K562 (cell line): ENCODE measurements at regions not wholly inside any gene's neighbourhood (a gene's known extent, or its start where the extent isn't known, plus 50 kb on each side); places are given as distances from the start of the nearest gene placed in this dataset.

ENCODE experiments used
- BCOR ChIP-seq: fragments of 450-650 bp; IDR thresholded peaks from 2 replicates; pipeline ENCODE4 v1.6.1; 2016
- CEBPB ChIP-seq: fragments of 450-650 bp; IDR thresholded peaks from 2 replicates; pipeline ENCODE4 v1.6.1; 2016; ENCODE audit warnings: missing genetic modification characterization, missing compliant biosample characterization
- CREM ChIP-seq: IDR thresholded peaks from 2 replicates; pipeline ENCODE4 v1.6.1; 2014; ENCODE audit warnings: antibody characterized with exemption, low read depth
- FIP1L1 ChIP-seq: fragments of 200-400 bp; formaldehyde crosslinking; IDR thresholded peaks from 2 replicates; pipeline ENCODE4 v1.6.1; 2018; ENCODE audit warnings: mild to moderate bottlenecking, low read depth, low read length; ENCODE audit not compliant: poor library complexity, severe bottlenecking
- GATAD2A ChIP-seq: fragments of 450-650 bp; IDR thresholded peaks from 2 replicates; pipeline ENCODE4 v1.6.1; 2017
- KDM5B ChIP-seq: fragments of 200-600 bp; sonication (generic); IDR thresholded peaks from 2 replicates; pipeline ENCODE4 v1.6.1; 2012; ENCODE audit warnings: low read depth, mild to moderate bottlenecking, moderate library complexity, low read length, control low read depth, inconsistent platforms; ENCODE audit not compliant: insufficient replicate concordance
- KLF16 ChIP-seq: IDR thresholded peaks from 2 replicates; pipeline ENCODE4 v1.6.1; 2016; ENCODE audit warnings: antibody characterized with exemption
- MBD2 ChIP-seq: sonication (generic); IDR thresholded peaks from 2 replicates; pipeline ENCODE4 v1.6.1; 2016; ENCODE audit warnings: low read depth, borderline replicate concordance
- PRPF4 ChIP-seq: fragments of 200-400 bp; formaldehyde crosslinking; IDR thresholded peaks from one replicate; pipeline ENCODE4 v1.6.1; 2017; ENCODE audit warnings: low read length, low read depth, mild to moderate bottlenecking; ENCODE audit not compliant: insufficient read depth, poor library complexity, severe bottlenecking
- RFX5 ChIP-seq: IDR thresholded peaks from 2 replicates; pipeline ENCODE4 v1.6.1; 2011; ENCODE audit warnings: low read depth, mild to moderate bottlenecking, improper control_type of control experiment, low read length
- SIX5 ChIP-seq, 2 experiments: IDR thresholded peaks; 2 replicates each; pipeline ENCODE4 v1.6.1; 2011; ENCODE audit warnings: low read length in 2 of 2, borderline replicate concordance in 1 of 2, low read depth in 1 of 2, mild to moderate bottlenecking in 1 of 2, moderate library complexity in 1 of 2; ENCODE audit not compliant: insufficient read depth in 1 of 2
- SRSF9 ChIP-seq: fragments of 200-400 bp; formaldehyde crosslinking; IDR thresholded peaks from 2 replicates; pipeline ENCODE4 v1.6.1; 2017; ENCODE audit warnings: low read depth, low read length, borderline replicate concordance
- ZC3H4 ChIP-seq: sonication (generic); formaldehyde crosslinking; IDR thresholded peaks from 2 replicates; pipeline ENCODE4 v1.9.0; 2021; ENCODE audit warnings: missing genetic modification reagents, borderline replicate concordance
- ZEB2 ChIP-seq: fragments of 450-650 bp; IDR thresholded peaks from 2 replicates; pipeline ENCODE4 v1.6.1; 2016
- ZFP1 ChIP-seq: fragments of 450-650 bp; formaldehyde crosslinking; IDR thresholded peaks from 2 replicates; pipeline ENCODE4 v1.4.0; 2020; ENCODE audit warnings: mild to moderate bottlenecking, mixed read lengths
- ZFX ChIP-seq: sonication (generic); formaldehyde crosslinking; IDR thresholded peaks from 2 replicates; pipeline ENCODE4 v1.8.0; 2022; ENCODE audit warnings: mild to moderate bottlenecking, missing genetic modification reagents, moderate library complexity
- ZNF212 ChIP-seq: fragments of 450-650 bp; formaldehyde crosslinking; IDR thresholded peaks from 2 replicates; pipeline ENCODE4 v1.4.0; 2020; ENCODE audit warnings: mild to moderate bottlenecking
- ZNF785 ChIP-seq: fragments of 250-450 bp; sonication (Bioruptor Pico); IDR thresholded peaks from 2 replicates; pipeline ENCODE4 v1.4.0; 2020; ENCODE audit warnings: mild to moderate bottlenecking
- TF ChIP-seq, protein P1 (sequence below): fragments of 450-650 bp; IDR thresholded peaks from 2 replicates; pipeline ENCODE4 v1.6.1; 2016; ENCODE audit warnings: borderline replicate concordance
- TF ChIP-seq, protein P2 (sequence below): sonication (generic); formaldehyde crosslinking; IDR thresholded peaks from 2 replicates; pipeline ENCODE4 v1.8.1; 2023; ENCODE audit warnings: mild to moderate bottlenecking, missing genetic modification reagents
- TF ChIP-seq, protein P3 (sequence below), 2 experiments: fragments of 450-650 bp in 1 of 2; IDR thresholded peaks; 2 replicates each; pipeline ENCODE4 v1.6.1; 2011 to 2017; ENCODE audit warnings: low read depth in 2 of 2, antibody characterized with exemption in 1 of 2, borderline replicate concordance in 1 of 2, low read length in 1 of 2, mild to moderate bottlenecking in 1 of 2, mixed read lengths in 1 of 2; ENCODE audit not compliant: control insufficient read depth in 1 of 2

DNA sequence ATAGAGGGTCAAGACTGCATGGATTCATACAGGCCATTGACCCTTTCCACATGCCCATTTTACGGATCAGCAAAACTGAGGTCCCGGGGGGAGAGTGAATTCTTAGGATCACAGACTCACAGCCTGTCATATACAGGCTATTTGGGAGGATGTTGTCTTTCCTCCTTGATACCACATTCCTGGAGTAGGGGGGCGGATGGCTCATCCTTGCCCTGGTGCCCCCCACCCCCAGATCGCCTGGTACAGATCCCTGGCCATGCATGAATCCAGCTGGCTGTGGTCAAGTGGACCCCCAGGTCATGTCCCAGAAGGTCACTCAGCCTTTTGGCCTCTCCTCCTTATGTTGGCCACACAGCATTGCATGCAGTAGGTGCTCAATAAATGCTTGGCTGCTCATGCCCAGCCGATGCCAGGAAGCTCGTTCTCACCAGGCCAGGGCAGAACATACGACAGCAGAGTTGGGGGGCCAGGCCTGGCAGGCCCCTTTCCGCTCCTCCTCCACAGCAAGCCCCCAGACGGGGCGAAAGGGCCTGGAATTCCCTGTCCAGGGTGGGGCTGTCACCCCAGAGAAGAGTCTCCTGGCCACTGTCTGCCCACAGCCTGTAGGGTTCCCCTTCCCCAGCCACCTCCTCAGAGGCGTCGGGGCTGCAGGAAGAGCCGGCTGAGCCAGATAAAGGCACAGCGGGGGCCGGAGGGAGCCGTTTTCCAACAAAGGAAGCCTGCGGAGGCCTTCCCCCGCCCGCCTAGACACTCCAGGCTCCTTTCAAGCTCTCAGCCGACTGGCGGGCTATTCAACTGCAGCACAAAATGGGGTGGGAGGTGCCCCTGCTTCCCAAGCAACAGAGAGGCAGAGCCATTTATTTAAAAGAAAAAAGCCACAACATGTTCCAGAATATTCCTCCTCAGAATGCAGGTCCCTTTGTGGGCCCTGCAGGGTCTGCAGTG is 215.7 kb upstream of the CIBAR2 start (continued):
- TF ChIP-seq ZEB2 (no peak), SIX5 (IDR thresholded peaks at IDR 0.05; ENCODE audit: borderline replicate concordance in 1 of 2, insufficient read depth in 1 of 2, low read depth in 1 of 2, low read length in 2 of 2) (no peak), CEBPB (no peak), ZNF785 (CRISPR knock-in tag) (no peak), ZNF212 (CRISPR knock-in tag) (peak; percentile 1; the same call in 1 of the 2 replicates), KLF16 (no peak; the same call in 1 of the 2 replicates), GATAD2A (peak; percentile 79), ZFX (CRISPR knock-in tag) (peak; percentile 72), BCOR (peak; percentile 99), ZC3H4 (CRISPR knock-in tag) (no peak), FIP1L1 (no peak), ZFP1 (CRISPR knock-in tag) (no peak), CREM (peak; percentile 53; the same call in 1 of the 2 replicates), PRPF4 (no peak), MBD2 (peak; percentile 61; the same call in 1 of the 2 replicates), KDM5B (no peak), RFX5 (no peak), SRSF9 (no peak)
- TF ChIP-seq, protein P1, sequence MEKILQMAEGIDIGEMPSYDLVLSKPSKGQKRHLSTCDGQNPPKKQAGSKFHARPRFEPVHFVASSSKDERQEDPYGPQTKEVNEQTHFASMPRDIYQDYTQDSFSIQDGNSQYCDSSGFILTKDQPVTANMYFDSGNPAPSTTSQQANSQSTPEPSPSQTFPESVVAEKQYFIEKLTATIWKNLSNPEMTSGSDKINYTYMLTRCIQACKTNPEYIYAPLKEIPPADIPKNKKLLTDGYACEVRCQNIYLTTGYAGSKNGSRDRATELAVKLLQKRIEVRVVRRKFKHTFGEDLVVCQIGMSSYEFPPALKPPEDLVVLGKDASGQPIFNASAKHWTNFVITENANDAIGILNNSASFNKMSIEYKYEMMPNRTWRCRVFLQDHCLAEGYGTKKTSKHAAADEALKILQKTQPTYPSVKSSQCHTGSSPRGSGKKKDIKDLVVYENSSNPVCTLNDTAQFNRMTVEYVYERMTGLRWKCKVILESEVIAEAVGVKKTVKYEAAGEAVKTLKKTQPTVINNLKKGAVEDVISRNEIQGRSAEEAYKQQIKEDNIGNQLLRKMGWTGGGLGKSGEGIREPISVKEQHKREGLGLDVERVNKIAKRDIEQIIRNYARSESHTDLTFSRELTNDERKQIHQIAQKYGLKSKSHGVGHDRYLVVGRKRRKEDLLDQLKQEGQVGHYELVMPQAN = 0 out of 2 replicates have a peak, but pooled peaks have one; percentile 40
- TF ChIP-seq, protein P2, sequence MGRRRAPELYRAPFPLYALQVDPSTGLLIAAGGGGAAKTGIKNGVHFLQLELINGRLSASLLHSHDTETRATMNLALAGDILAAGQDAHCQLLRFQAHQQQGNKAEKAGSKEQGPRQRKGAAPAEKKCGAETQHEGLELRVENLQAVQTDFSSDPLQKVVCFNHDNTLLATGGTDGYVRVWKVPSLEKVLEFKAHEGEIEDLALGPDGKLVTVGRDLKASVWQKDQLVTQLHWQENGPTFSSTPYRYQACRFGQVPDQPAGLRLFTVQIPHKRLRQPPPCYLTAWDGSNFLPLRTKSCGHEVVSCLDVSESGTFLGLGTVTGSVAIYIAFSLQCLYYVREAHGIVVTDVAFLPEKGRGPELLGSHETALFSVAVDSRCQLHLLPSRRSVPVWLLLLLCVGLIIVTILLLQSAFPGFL = peak; percentile 41; the same call in 1 of the 2 replicates
- TF ChIP-seq, protein P3, sequence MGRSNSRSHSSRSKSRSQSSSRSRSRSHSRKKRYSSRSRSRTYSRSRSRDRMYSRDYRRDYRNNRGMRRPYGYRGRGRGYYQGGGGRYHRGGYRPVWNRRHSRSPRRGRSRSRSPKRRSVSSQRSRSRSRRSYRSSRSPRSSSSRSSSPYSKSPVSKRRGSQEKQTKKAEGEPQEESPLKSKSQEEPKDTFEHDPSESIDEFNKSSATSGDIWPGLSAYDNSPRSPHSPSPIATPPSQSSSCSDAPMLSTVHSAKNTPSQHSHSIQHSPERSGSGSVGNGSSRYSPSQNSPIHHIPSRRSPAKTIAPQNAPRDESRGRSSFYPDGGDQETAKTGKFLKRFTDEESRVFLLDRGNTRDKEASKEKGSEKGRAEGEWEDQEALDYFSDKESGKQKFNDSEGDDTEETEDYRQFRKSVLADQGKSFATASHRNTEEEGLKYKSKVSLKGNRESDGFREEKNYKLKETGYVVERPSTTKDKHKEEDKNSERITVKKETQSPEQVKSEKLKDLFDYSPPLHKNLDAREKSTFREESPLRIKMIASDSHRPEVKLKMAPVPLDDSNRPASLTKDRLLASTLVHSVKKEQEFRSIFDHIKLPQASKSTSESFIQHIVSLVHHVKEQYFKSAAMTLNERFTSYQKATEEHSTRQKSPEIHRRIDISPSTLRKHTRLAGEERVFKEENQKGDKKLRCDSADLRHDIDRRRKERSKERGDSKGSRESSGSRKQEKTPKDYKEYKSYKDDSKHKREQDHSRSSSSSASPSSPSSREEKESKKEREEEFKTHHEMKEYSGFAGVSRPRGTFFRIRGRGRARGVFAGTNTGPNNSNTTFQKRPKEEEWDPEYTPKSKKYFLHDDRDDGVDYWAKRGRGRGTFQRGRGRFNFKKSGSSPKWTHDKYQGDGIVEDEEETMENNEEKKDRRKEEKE (IDR thresholded peaks at IDR 0.05; ENCODE audit: borderline replicate concordance in 1 of 2, control insufficient read depth in 1 of 2, low read depth in 2 of 2, low read length in 1 of 2) = no peak; a peak in 1 of 4 replicates
